AG04449 (cell line): ENCODE measurements at regions not wholly inside any gene's neighbourhood (a gene's known extent, or its start where the extent isn't known, plus 50 kb on each side); places are given as distances from the start of the nearest gene placed in this dataset.
A peak's percentile ranks its signal among the peaks of the same experiment; 100 is the strongest.

Source experiments
- CTCF ChIA-PET: fragments of 350-600 bp; formaldehyde crosslinking; extraction: SDS; loops from one replicate; lab custom pipeline; 2021; ENCODE audit warnings: antibody characterized with exemption; lab: Yijun Ruan, JAX
- POLR2A ChIA-PET: fragments of 400-600, 350-600 bp; formaldehyde crosslinking; extraction: SDS; loops from one replicate; lab custom pipeline; 2020; ENCODE audit warnings: antibody characterized with exemption, inconsistent platforms; lab: Yijun Ruan, JAX
- DNase-seq: peaks from one replicate; pipeline ENCODE4 v3.0.0-alpha.2; 2010; ENCODE audit warnings: low read depth, low spot score
- H3K4me3 ChIP-seq: 2 replicates; pipeline ENCODE4 v1.5.1; 2011; ENCODE audit warnings: low read depth, mild to moderate bottlenecking, control low read depth, low read length
- TF ChIP-seq, protein P1 (sequence below): IDR thresholded peaks from one replicate; pipeline ENCODE4 v1.5.1; 2011; ENCODE audit warnings: mild to moderate bottlenecking, moderate library complexity, low read length, control low read depth, inconsistent platforms; ENCODE audit not compliant: insufficient read depth; ENCODE audit errors: missing control alignments

DNA sequence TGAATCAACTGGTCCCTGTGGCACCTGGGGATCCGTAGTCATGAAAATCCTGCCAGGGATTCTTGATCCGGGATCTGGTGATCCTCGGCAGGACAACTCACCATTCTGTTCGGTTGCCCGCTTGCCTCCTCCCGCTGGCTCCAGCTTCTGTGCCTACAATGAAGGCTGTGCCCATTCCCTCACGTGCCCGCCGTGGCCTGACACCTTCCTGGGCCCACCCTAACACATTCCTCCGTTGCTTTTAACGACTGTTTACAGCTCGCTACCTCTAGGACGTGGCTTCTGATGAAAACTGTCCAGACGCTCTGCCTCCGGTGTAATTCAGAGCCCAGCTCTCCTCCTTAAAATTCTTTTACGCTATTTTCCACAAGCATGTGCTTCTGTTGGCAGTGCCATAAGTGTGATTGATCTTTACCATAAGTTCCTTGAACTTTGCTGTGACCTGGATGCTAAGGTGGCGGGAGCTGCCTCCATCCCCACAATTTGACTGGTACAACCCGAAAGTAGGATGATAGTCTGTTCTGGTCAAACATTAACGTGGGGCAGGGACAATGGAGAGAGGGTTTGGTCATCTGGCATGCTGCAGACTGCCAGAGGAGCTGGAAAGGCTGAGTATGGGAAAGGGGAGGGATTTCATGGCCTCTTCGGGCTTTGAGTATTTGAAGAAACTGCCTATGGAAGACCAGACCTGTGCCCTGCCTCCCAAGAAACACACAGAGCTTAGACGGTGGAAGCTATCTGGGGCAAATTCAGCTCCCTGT, 206.8 kb upstream of the TNP1 start:
- DNase-seq: no peak
- POLR2A ChIA-PET: interaction anchor here (0.5 to 1.5 kb wide), 4 partner anchors 12 to 61 kb away, joined by 3 to 5 read pairs (median 3); no protein-coding TSS in a partner anchor
- TF ChIP-seq, protein P1, sequence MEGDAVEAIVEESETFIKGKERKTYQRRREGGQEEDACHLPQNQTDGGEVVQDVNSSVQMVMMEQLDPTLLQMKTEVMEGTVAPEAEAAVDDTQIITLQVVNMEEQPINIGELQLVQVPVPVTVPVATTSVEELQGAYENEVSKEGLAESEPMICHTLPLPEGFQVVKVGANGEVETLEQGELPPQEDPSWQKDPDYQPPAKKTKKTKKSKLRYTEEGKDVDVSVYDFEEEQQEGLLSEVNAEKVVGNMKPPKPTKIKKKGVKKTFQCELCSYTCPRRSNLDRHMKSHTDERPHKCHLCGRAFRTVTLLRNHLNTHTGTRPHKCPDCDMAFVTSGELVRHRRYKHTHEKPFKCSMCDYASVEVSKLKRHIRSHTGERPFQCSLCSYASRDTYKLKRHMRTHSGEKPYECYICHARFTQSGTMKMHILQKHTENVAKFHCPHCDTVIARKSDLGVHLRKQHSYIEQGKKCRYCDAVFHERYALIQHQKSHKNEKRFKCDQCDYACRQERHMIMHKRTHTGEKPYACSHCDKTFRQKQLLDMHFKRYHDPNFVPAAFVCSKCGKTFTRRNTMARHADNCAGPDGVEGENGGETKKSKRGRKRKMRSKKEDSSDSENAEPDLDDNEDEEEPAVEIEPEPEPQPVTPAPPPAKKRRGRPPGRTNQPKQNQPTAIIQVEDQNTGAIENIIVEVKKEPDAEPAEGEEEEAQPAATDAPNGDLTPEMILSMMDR: no peak
- CTCF ChIA-PET: interaction anchor here (0.8 to 1.7 kb wide), 4 partner anchors 8 to 99 kb away, joined by 3 to 4 read pairs (median 4); no protein-coding TSS in a partner anchor
- H3K4me3 ChIP-seq: no peak overlapping the region

DNA sequence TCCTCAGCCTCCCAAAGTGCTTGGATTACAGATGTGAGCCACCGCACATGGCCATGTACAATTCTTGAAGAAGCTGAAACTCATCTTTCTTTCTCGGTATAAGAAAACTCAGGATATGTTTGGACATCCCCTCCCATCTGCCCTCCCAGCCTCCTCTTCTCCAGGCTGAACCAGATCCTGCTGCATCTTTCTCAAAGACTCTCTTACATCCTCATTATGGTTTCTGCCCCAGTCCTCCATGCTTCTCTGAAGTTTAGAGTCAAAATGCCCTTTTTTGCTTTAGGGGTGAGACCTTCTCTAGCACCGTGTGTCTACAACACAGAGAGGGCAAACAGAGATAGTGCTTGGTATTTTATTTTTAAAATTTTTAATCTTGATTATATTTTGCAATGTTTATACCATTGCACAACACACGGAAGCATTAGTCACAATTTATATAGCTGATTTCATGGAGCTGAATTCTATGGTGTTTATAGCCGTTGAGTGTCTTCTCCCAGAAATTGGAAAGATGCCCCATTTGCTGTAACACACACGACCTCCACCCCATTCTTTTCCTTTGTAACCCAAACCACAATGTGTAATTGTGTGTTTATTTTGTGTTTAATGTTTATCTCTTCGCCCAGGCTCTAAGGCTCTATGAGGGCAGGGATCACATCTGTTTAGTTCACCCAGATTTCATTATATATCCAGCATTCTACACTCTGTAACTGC, 206.0 kb upstream of the TNP1 start:
- ChIA-PET CTCF (interaction anchor here (1.3 to 1.7 kb wide), 3 partner anchors 9 to 13 kb away, joined by 3 to 4 read pairs (median 4); no protein-coding TSS in a partner anchor), POLR2A (interaction anchor here (0.7 to 1.5 kb wide), 3 partner anchors 20 to 372 kb away, joined by 3 to 5 read pairs (median 3); no protein-coding TSS in a partner anchor)
- peak; percentile 75 for DNase-seq
- H3K4me3 ChIP-seq: no peak overlapping the region
- TF ChIP-seq, protein P1: no peak

DNA sequence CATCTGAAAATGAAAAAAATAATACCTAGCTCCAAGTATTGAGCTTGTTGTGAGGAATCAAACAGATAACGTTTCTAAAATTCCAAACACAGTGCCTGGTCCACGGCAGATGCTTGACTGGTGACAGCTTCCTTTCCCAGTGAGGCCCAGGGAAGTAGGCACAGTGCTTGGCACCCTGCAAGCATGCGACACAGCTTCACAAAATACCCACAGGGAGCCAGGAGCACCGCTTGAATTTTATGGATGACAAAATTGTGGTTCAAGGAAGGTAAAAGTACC, 205.1 kb upstream of the TNP1 start:
- DNase-seq: no peak
- CTCF ChIA-PET: interaction anchor here (0.7 to 1.7 kb wide), 4 partner anchors 12 to 383 kb away, joined by 3 to 4 read pairs (median 4); no protein-coding TSS in a partner anchor
- POLR2A ChIA-PET: no interaction called here

DNA sequence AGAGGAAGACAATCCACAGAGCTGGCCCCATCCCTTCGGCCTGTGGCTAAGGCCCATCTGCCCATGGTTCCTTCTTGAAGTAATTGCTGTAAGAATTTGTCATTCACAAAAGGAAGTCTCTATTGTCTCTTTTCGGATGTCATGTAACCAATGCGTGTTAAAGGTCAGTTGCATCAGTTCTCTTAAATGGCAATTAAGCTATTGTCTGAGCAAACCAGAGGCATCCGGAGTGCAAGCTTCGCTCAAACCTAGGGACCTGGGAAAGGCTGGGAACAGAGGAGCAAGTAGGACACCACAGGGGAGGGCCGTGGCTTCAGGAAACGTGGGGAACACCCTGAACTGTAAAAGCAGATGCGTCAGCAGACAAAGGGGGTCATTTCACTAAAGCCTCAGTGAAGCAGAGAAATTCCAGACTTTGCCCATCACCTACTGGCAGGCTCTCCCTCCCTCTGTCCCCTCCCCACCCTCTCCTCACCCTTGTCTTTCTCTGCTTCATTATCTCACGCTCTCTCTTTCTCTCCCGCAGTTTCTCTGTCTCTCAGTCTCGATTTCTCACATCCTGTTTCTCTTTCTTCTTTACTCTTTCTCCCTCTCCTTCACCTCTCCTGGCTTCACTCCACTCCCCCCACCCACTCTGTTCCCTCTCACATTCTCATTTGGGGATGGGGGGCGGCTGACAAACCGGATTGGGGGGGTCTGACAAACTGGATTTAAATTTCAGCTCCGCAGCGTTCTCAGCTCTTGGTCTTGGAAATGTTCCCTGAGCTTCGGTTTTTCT, 204.6 kb upstream of the TNP1 start:
- ChIA-PET CTCF (interaction anchor here (0.7 to 1.1 kb wide), 2 partner anchors 371 to 382 kb away, joined by 3 read pairs; no protein-coding TSS in a partner anchor), POLR2A (no interaction called here)
- H3K4me3 ChIP-seq: no peak overlapping the region
- DNase-seq: no peak
- TF ChIP-seq, protein P1: no peak

More for the DNA sequence above, 205.1 kb upstream of the TNP1 start:
- no peak overlapping the region for H3K4me3 ChIP-seq
- TF ChIP-seq, protein P1: no peak

DNA sequence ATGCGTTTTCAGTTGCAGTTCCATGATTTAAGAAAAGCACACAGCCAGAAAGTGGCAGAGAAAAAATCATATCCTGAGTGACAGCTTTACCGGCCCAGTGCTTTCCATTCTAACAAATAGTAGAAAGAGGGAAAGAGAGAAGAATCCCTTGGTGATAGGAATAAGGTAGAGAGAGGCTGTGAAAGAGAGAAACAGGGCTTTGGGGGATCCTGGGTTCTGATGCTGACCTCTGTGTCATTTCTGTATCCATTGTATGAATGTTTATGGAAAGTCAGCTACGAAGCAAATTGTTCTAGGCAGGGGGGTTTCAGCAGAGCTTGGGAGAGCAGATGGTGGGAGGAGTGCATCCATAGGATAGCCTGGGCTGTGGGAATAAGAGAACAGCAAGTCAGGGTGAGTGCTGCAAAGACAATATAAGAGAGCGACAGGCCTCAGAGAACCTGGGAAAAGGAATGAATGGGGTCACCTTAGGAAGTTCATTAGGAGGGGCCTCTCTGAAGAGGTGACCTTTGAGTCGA, 203.4 kb upstream of the TNP1 start:
- no peak overlapping the region for H3K4me3 ChIP-seq
- TF ChIP-seq, protein P1: no peak
- ChIA-PET CTCF (interaction anchor here (1.6 kb wide), 1 partner anchor 11 kb away, joined by 3 read pairs; no protein-coding TSS in a partner anchor), POLR2A (no interaction called here)
- no peak for DNase-seq
